ENCODE measurements at regions not wholly inside any gene's neighbourhood (a gene's known extent, or its start where the extent isn't known, plus 50 kb on each side); places are given as distances from the start of the nearest gene placed in this dataset.

GRCh38 chr3:18572809-18573208, 147.7 kb upstream of the SATB1 start:
- Histone ChIP-seq H3K27me3 (replicated peaks; ENCODE audit: insufficient read depth) (no peaks in the 10 kb centered on the region), H3K27ac (no peak overlapping the region), H3K9me2 (ENCODE audit: insufficient read depth) (no peaks in the 10 kb centered on the region), H4K20me1 (ENCODE audit: insufficient read depth) (no peaks in the 10 kb centered on the region), H2AFZ (no peak overlapping the region), H3K9me3 (ENCODE audit: low read depth) (no peaks in the 10 kb centered on the region), H3K4me1 (ENCODE audit: insufficient read depth) (no peaks in the 10 kb centered on the region), H3K9ac (no peak overlapping the region), H3K4me3 (no peak overlapping the region), H3K79me2 (ENCODE audit: insufficient read depth) (no peaks in the 10 kb centered on the region), H3K36me3 (ENCODE audit: low read depth) (no peaks in the 10 kb centered on the region), H3K4me2 (ENCODE audit: unreplicated experiment) (no peak overlapping the region), H3F3A (ENCODE audit: insufficient read depth) (no peaks in the 10 kb centered on the region)
- TF ChIP-seq EZH2phosphoT487 (IDR thresholded peaks at IDR 0.05; ENCODE audit: insufficient read depth, low read depth) (no peak), EZH2 (IDR thresholded peaks at IDR 0.05; ENCODE audit: insufficient read depth, poor library complexity, severe bottlenecking) (no peak)
- in situ Hi-C loops (cut with MboI), result no loop called here
- no peak for DNase-seq

GRCh38 chr3:18567293-18567692, 142.2 kb upstream of the SATB1 start:
- in situ Hi-C loops (cut with MboI), result no loop called here
- H3K36me3 ChIP-seq (ENCODE audit: low read depth), result no peaks in the 10 kb centered on the region
- H4K20me1 ChIP-seq (ENCODE audit: insufficient read depth), result no peaks in the 10 kb centered on the region
- no peak for TF ChIP-seq EZH2 (IDR thresholded peaks at IDR 0.05; ENCODE audit: insufficient read depth, poor library complexity, severe bottlenecking)
- no peak for TF ChIP-seq EZH2phosphoT487 (IDR thresholded peaks at IDR 0.05; ENCODE audit: insufficient read depth, low read depth)
- no peaks in the 10 kb centered on the region for H3K79me2 ChIP-seq (ENCODE audit: insufficient read depth)
- no peak overlapping the region for H3K4me3 ChIP-seq
- no peak overlapping the region for H3K9ac ChIP-seq
- H3K9me2 ChIP-seq (ENCODE audit: insufficient read depth), result no peaks in the 10 kb centered on the region
- no peaks in the 10 kb centered on the region for H3K9me3 ChIP-seq (ENCODE audit: low read depth)
- no peak overlapping the region for H3K4me2 ChIP-seq (ENCODE audit: unreplicated experiment)
- no peaks in the 10 kb centered on the region for H3K27me3 ChIP-seq (replicated peaks; ENCODE audit: insufficient read depth)
- H3F3A ChIP-seq (ENCODE audit: insufficient read depth), result no peaks in the 10 kb centered on the region
- no peak for DNase-seq
- H2AFZ ChIP-seq, result no peak overlapping the region
- H3K27ac ChIP-seq, result no peak overlapping the region
- H3K4me1 ChIP-seq (ENCODE audit: insufficient read depth), result no peaks in the 10 kb centered on the region

- Histone ChIP-seq H4K20me1 (ENCODE audit: insufficient read depth) (no peaks in the 10 kb centered on the region), H3K9me2 (ENCODE audit: insufficient read depth) (no peaks in the 10 kb centered on the region), H2AFZ (no peak overlapping the region), H3F3A (ENCODE audit: insufficient read depth) (no peaks in the 10 kb centered on the region), H3K79me2 (ENCODE audit: insufficient read depth) (no peaks in the 10 kb centered on the region), H3K4me3 (no peak overlapping the region), H3K9me3 (ENCODE audit: low read depth) (no peaks in the 10 kb centered on the region), H3K9ac (no peak overlapping the region), H3K4me2 (ENCODE audit: unreplicated experiment) (no peak overlapping the region), H3K27me3 (replicated peaks; ENCODE audit: insufficient read depth) (no peaks in the 10 kb centered on the region), H3K4me1 (ENCODE audit: insufficient read depth) (no peaks in the 10 kb centered on the region), H3K36me3 (ENCODE audit: low read depth) (no peaks in the 10 kb centered on the region), H3K27ac (no peak overlapping the region)
- in situ Hi-C loops (cut with MboI), result no loop called here
- TF ChIP-seq EZH2phosphoT487 (IDR thresholded peaks at IDR 0.05; ENCODE audit: insufficient read depth, low read depth) (no peak), EZH2 (IDR thresholded peaks at IDR 0.05; ENCODE audit: insufficient read depth, poor library complexity, severe bottlenecking) (no peak)
- 0% methylated on average over 1 of the region's 1 CpG for WGBS, 2 experiments (ENCODE audit: low coverage in 1 of 2, low lambda C conversion rate in 2 of 2, missing lambda C conversion rate in 2 of 2)
- no peak for DNase-seq
These were observed 137.4 kb upstream of the SATB1 start for GRCh38 chr3:18562364-18563154.

- in situ Hi-C loops (cut with MboI), result no loop called here
- 1 to 5% methylated on average over 5 of the region's 5 CpGs for WGBS, 2 experiments (ENCODE audit: low coverage in 1 of 2, low lambda C conversion rate in 2 of 2, missing lambda C conversion rate in 2 of 2)
These were observed 134.2 kb upstream of the SATB1 start for GRCh38 chr3:18559331-18559842.

More at GRCh38 chr3:18559331-18559842, 134.2 kb upstream of the SATB1 start:
- H3K9me3 ChIP-seq (ENCODE audit: low read depth), result no peaks in the 10 kb centered on the region
- no peaks in the 10 kb centered on the region for H3K36me3 ChIP-seq (ENCODE audit: low read depth)
- DNase-seq, result peak; percentile 57
- H4K20me1 ChIP-seq (ENCODE audit: insufficient read depth), result no peaks in the 10 kb centered on the region
- H3K9me2 ChIP-seq (ENCODE audit: insufficient read depth), result no peaks in the 10 kb centered on the region
- no peaks in the 10 kb centered on the region for H3K27me3 ChIP-seq (replicated peaks; ENCODE audit: insufficient read depth)
- H3F3A ChIP-seq (ENCODE audit: insufficient read depth), result no peaks in the 10 kb centered on the region
- no peak for TF ChIP-seq EZH2phosphoT487 (IDR thresholded peaks at IDR 0.05; ENCODE audit: insufficient read depth, low read depth)
- no peak for TF ChIP-seq EZH2 (IDR thresholded peaks at IDR 0.05; ENCODE audit: insufficient read depth, poor library complexity, severe bottlenecking)
- no peaks in the 10 kb centered on the region for H3K4me1 ChIP-seq (ENCODE audit: insufficient read depth)
- H3K4me3 ChIP-seq, result no peak overlapping the region
- no peak overlapping the region for H3K27ac ChIP-seq
- no peak overlapping the region for H3K4me2 ChIP-seq (ENCODE audit: unreplicated experiment)
- no peak overlapping the region for H3K9ac ChIP-seq
- H3K79me2 ChIP-seq (ENCODE audit: insufficient read depth), result no peaks in the 10 kb centered on the region
- peak overlapping the region; percentile 46; the same call in 1 of the 2 replicates for H2AFZ ChIP-seq

Data from GM23248 (cell line).